GM18507 (cell line): ENCODE measurements at regions not wholly inside any gene's neighbourhood (a gene's known extent, or its start where the extent isn't known, plus 50 kb on each side); places are given as distances from the start of the nearest gene placed in this dataset.
"Not testable (repeated sequence)": the region's sequence is repeated elsewhere in the genome, so short reads cannot be mapped to it uniquely, and the experiment has no call there.

Source experiments
- DNase-seq: peaks from one replicate; pipeline ENCODE4 v3.0.0; 2011; ENCODE audit warnings: low read depth; ENCODE audit not compliant: insufficient read length; ENCODE audit errors: extremely low spot score
- FAIRE-seq: peaks from 2 replicates; lab custom pipeline; 2011; peaks lifted over from hg19 to GRCh38; lab: Jason Lieb, UNC

DNA sequence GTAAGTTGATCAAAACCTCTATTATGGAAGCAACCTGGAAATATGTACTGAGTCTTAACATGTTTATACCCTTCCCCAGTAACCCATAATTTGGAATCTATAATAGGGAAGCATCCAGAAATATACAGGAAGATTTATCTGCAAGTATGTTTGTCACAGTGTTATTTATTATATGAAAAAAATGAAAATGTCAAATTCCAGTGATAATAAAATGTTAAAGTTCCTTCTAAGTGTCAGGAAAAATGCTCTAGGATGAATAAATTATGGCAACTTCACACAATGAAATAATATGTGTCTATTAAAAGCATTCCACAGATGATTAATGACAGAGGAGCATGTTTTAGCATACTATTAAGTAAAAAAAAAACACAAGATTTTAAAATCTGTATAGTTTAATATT lies 202.3 kb upstream of the PRNP start:
- FAIRE-seq (no peak), DNase-seq (no peak)

DNA sequence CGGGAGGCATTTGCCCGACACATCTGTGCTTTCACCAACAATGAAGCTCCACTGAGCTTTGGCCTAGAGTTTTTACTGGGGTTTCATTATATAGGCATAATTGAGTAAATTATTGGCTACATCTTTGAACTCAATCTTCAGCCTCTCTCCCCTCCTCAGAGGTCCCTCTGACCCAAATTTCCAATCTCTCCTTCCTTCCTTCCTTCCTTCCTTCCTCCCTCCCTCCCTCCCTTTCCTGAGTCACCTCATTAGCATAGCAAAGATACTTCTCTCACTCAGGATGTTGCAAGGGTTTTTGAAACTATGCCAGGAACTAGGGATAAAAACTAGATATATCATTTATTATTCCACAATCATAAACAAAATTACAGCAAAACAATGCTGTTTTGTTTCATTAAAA lies 202.8 kb upstream of the PRNP start:
- FAIRE-seq (no peak), DNase-seq (no peak)

DNA sequence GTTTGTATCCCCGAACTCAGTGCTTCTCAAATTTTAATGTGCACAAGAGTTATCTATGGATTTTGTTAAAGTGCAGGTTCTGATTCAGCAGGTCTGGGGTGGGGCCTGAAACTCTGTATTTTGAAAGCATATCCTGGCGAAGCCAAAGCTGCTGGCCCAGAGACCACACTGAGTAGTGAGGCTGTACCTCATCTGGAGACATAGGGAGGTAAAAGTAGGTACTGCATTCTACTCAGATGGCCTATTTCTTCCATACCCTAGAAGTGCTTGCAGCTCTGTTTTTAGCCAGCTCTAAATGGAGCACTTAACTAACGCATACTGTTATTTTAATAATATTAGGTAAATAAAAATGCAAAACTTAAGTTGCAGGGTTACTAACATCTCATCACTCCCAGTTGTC lies 206.2 kb upstream of the PRNP start:
- FAIRE-seq, result no peak
- no peak for DNase-seq

DNA sequence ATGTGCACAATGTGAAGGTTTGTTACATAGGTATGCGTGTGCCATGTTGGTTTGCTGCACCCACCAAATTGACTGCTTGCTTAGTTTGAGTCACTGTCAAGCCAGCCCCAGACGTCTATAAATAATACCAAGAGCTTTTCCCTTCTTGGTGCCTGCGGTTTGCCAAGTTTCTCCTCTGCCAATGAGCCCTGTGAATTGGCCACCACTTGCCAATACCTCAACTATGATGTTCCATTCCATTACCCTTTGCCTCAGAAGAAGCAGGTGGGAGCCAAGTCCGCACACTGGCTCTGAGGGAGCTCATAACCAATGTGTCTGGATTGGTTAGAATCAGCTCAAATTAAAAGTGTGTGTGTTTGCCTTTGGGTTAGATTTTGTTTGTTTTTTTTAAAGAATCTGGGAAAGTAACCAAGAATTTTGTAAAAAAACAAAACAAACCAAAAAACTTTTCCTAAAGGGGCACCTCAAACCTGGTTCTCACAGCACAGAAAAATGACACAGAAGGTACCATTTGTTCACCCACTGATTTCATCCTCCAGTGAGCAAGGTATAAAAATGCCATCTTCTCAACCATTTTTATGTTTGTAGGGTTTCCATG lies 209.3 kb upstream of the PRNP start:
- FAIRE-seq (no peak), DNase-seq (no peak)

DNA sequence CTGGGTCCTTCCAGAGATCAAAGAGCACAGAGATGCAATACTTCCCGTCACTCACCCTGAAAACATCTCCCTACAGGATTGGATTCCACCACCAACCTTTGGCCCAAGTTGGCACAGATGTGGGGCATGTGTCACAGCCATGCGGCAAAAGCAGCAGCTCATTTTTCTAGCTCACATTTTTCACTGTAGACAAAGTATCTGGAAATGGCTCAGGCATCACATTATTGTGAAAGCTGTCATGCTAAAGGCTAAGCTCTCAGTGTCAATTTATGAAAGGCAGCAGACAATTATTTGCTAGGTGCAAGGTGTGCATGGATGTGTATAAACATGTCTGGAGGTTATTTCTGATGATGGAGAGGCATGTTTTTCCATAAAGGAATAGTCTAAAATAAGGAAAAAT lies 213.3 kb upstream of the PRNP start:
- no peak for DNase-seq
- FAIRE-seq, result no peak

DNA sequence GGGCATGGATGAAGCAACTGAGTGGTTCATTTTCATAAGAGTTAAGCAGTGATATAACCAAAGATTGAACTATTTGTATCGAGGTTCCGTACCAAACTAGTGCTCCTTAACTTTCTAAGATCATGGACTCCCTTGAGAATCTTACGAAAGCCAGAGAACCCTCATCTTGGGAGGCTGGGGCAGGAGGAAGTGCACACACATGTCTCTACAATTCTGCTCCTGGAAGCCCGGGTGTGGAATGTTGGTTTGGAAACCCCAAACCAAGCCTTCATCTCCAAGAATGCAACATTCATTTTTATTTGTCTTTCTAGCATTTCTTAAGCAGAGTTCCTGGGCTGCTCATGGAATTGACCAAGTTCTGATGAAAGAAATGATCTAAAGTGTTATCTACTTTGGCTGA lies 215.0 kb upstream of the PRNP start:
- DNase-seq, result no peak
- FAIRE-seq, result no peak

DNA sequence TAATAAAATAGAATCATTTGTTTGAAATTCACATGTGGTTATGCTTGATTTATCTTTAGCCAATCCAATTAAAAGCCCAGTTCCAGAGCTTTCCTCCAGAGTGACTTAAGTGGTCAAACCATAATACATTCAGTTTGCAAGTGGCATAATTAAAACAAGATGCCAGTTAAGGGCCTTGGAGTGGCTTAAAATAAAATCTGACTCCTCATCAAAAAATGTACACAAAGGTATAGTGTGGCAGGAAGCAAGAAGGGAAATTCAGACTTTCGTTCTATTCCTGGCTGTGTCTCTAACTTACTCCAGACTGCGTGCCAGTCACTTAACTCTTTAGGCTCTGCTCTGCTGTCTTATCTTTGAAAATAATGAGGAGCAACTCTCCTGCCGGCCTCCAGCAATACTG lies 215.9 kb upstream of the PRNP start:
- DNase-seq, result no peak
- no peak for FAIRE-seq

DNA sequence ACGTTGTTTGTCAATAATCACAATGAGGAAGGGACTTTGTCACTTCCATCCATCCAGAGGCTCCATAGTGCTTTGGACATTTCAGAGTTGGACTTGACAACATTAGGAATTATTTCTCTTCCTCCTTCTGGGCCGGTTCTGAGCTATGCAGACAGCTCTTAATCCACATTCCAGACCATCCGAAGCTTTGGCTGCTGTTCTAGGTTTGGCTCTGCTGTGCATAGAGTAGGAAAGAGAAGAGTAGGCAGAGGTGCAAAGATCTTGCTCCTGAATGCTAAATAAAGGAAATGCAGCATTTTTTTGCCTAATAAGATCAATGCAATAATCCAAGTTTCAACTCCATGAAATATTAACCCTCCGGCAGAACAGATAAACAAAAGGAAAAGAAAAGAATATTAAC lies 216.3 kb upstream of the PRNP start:
- no peak for FAIRE-seq
- DNase-seq, result no peak

DNA sequence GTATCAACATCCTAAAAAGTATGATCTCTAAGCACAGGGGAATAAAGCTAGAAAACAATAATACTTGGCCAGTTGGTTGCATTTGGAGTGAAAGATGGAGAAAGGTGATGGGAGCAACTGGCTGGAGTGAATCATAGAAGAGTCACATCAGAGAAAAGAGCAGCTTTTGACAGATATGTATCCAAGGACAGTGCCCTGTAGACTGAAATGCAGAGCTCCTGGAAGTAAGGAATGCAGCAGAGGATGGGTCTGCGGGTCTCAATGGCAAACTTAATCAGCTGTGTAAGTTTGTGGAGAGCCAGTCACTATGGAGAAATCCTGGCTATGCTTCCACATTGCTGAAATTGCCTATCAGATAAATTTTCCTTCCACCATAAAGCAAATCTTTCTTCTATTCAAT lies 218.1 kb upstream of the PRNP start:
- FAIRE-seq (no peak), DNase-seq (no peak)

DNA sequence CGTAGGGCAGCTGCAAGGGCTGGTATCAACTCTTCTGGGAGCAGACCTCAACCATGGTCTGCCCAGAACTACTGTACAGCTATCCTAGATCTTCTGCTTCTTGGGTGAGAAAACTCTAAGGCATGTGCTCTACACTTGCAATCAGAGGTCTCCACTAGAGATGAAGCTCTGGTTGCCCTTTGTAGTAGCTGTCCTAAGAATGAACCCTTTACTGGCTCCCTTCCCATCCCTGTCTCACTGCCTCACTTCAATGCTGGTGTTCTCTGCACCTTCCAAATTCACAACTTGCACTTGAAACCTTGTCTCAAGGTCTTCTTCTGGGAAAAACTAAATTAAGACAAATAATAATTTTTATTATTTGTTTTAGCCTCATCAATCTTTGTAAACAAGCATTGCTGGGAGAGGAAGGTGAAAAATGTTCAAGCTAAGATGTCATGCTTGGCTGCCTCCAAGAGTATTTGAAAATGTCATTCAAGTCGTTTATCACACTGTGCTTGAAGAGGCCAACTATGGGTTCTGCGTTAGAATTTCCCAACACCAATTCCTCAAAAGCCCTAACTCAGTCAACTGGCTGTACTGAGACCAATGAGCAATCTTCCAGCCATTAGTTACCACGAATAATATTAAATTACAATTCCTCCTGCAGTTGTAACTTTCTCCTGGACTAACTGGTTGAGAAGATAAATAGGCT lies 216.9 kb upstream of the ADRA1D start:
- FAIRE-seq, result no peak
- no peak for DNase-seq

DNA sequence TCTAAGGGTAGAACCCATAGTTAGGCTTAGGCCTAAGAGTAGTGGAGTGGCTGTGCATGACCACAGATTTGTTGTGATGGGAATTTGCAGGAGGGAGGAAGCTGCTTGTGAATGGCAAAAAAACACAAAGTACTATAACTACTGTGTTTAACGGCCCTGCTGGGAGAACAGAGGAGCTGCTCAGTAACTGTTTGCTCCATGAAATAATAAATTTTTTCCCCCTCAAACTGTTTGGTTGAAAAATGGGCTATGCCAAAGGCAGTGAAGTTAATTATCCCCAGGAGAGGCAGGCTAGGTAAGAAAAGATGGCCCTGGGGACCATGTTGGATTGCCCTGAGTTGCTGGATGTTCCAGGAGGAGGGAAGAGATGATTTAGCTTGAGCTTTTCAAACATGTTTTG lies 216.1 kb upstream of the ADRA1D start:
- DNase-seq (no peak), FAIRE-seq (no peak)

DNA sequence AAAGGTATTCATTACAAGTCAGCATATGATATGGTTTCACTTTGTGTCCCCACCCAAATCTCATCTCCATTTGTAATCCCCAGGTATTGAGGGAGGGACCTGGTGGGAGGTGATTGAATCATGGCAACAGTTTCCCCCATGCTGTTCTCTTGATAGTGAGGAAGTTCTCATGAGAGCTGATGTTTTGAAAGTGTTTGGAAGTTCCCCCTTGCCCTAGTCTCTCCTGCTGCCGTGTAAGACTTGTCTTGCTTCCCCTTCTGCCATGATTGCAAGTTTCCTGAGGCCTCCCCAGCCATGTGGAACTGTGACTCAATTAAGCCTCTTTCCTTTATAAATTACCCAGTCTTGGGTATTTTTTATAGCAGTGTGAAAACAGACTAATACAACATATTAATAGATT lies 213.7 kb upstream of the ADRA1D start:
- FAIRE-seq, DNase-seq: not testable (repeated sequence)

DNA sequence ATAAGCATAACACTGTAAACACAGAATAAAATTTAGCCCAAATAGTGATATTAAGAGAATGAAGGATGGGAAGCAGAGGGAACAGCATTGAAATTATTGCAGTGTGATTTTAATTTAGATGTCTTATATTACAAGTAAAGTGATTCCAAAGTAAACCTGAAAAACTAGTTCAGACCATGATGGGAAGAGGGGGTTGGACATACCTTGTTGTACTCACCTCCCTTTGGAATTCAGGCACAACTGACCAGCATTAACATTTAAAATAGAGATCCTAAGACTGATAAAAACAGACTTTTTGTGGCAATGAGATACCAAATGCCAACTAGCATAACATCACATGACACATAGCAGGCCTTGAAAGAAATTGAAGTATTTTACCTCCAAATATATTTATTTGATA lies 210.0 kb upstream of the ADRA1D start:
- FAIRE-seq (no peak), DNase-seq (no peak)

DNA sequence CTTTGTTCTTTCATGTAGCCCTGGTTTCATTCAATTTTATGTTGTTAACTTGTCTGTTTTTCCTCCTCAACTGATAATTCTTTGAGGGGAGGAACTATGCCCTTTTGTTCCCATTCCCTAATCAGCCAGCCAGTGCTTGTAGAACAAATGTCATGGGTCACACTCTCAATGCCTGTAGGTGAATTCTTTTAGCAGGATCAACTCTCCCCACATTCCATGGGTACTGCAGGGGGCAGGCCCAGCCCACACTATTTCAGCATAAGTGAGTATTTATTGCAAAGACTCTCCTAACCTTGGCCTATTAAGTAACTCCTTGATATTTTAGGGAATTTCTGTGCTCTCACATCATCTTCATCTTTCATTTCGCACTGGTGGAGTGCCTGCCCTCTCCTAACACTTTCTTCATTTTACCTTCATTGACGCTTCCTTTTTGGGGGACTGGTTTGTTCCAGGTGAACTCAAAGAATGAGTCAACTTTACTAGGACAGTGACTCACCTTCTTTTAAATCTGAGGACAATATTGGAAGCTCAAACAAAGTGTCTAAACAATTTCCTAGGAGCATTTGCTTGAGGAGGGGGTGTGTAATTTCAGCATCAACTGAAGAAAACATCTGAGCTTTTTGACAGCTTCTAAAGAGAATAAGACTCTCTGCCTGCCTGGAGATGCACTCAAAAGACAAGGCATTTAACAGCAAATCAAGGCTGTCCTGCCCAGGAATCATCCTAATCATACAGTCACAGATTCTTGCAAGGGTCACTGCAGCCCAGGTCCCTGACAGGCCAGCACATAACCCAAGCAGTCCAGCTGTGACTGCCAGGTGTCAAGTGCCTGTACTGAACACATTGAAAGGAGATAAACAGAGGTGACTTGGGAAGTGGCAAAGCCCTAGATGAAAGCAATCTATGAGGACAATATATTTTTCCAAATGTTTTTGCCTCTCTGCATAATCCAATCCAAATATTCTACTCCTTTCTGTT lies 208.8 kb upstream of the ADRA1D start:
- FAIRE-seq (no peak), DNase-seq (no peak)

DNA sequence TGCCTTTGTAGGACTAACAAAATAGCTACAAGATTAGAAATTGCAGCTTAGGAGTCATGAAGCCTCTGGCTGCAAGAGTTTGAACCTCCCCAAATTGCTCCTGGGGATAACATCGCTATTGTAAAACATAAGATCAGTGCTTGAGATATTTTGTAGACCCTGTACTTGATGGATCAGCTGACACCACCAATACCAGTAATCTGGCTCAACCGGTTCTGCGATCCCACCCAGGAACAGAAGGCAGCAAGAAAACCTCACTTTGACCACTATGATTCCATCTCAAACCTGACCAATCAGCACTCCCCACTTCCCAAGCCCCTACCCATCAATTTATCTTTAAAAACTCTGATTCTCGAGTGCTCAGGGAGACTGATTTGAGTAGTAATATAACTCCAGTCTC lies 206.9 kb upstream of the ADRA1D start:
- FAIRE-seq (no peak), DNase-seq (no peak)

DNA sequence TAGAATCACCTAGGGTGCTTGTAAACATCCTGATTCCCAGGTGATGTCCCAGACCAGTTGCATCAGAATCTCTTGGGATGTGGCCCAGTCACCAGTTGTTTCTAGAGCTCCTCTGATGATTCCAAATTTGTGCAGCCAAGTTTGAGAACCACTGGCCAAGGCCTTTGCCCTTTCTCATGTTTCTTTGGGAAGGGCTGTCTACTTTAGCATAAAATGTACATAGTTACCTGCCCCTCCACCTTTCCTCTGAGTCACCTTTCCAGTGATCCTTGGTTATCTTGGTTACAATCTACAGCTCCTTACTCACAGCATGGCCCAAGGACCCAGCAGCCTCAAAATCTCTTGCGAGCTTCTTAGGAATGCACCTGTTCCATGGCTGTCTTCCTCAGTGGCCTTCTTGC lies 206.2 kb upstream of the ADRA1D start:
- FAIRE-seq, result no peak
- no peak for DNase-seq

DNA sequence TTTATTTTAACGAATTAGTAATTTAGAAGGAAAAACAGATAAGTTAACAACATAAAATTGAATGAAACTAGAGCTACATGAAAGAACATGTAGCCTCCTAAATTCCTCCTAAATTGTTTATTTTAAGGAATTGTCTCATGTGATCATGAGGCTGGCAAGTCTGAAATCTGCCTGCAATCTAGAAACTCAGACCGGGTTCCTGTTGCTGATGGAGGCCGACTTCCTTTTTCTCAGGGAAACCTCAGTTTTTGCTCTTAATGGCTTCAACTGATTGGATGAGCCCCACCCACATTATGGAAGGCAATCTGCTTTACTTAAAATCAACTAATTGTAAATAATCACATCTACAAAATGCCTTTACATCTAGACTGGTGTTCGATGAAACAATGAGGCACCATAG lies 205.0 kb upstream of the ADRA1D start:
- no peak for DNase-seq
- FAIRE-seq, result no peak

DNA sequence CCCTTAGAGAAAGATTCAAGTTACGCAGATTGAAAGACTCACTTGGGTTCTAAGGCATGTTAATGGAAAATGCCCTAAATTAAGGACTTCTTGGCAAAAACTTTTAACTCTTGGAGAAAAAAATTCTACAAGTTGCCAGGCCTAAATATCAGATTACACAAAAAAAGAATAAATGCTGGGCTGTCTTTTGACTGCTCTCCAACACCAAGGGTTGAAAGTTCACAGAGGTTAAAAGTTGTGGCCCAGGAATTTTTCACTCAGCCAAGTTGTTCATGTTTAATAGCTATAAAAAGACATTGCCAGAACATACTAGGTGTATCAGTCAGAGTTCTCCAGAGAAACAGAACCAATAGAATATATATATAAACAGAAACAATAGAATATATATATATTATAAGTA lies 204.3 kb upstream of the ADRA1D start:
- no peak for FAIRE-seq
- DNase-seq, result no peak

DNA sequence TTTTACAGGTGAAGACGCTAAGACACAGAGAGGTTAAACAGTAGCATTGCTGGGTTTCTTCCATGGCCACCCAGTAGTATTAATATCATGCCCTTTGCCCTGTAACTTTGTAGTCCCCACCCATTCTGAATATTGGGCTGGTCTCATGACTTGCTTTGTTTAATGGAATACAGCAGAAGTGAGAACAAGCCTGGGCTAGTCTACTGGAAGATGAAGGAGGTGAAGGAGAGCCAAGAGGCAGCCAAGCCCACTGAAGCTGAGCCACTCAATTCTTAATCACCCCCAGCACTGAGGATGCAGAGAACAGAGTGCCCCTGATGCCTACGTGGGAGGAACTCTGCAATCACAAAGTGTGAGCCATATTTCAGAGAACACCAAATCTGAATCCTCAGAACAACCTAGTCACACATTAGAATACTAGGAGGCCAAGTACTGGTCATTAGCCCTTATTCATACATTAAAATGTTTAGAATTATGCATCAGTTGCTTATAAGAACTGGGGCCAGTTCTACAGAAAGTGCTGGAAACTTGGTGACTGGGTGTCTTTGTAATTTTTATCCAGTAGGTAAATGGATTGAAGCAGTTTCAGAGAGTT lies 202.5 kb upstream of the ADRA1D start:
- FAIRE-seq (no peak), DNase-seq (no peak)

DNA sequence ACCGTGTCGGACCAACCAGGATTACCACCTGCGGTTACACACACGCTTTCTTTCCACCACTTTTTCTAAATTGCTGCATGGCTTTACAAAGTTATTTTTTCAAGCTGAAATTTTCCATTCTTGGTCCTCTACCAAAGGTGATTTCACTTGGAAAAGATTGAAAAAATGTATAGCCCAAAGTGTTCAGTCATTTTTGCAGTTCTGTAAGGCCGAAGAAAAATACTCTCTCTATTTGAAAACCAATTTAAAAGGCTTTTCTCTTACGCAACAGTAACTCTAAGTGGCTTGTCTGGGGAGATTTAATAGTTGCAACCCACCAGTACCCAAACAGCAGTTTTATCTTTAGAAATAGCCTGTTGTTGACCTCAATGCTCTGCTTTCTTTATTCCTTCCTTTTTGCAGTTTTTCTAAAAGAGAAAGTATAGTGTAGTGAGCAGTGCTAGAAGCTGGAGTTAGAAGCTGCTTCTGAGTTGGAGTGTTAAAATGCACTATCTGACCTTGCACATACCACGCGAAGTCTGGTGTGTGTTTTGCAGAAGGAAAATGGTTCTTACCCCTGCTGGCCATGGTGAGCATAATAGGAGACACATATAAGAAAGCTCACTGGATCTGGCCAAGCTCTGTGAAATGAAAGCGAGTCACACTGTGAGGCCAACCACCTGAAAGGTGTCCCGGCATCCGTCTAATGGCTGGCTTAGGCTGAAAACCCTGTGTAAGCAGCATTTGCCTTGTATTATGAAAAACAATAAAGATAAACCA lies 201.0 kb upstream of the ADRA1D start:
- FAIRE-seq (no peak), DNase-seq (no peak)
